ENCODE measurements at regions not wholly inside any gene's neighbourhood (a gene's known extent, or its start where the extent isn't known, plus 50 kb on each side); places are given as distances from the start of the nearest gene placed in this dataset.

GRCh38 chr10:108413954-108414353 lies 1249.4 kb upstream of the SORCS1 start:
- TF ChIP-seq, protein P1, sequence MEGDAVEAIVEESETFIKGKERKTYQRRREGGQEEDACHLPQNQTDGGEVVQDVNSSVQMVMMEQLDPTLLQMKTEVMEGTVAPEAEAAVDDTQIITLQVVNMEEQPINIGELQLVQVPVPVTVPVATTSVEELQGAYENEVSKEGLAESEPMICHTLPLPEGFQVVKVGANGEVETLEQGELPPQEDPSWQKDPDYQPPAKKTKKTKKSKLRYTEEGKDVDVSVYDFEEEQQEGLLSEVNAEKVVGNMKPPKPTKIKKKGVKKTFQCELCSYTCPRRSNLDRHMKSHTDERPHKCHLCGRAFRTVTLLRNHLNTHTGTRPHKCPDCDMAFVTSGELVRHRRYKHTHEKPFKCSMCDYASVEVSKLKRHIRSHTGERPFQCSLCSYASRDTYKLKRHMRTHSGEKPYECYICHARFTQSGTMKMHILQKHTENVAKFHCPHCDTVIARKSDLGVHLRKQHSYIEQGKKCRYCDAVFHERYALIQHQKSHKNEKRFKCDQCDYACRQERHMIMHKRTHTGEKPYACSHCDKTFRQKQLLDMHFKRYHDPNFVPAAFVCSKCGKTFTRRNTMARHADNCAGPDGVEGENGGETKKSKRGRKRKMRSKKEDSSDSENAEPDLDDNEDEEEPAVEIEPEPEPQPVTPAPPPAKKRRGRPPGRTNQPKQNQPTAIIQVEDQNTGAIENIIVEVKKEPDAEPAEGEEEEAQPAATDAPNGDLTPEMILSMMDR (IDR thresholded peaks at IDR 0.05; ENCODE audit: insufficient read depth, low read length, poor library complexity, severe bottlenecking): no peak
- no peak for TF ChIP-seq EZH2phosphoT487 (conservative IDR thresholded peaks at IDR 0.05; ENCODE audit: low read length)
